ENCODE measurements at regions not wholly inside any gene's neighbourhood (a gene's known extent, or its start where the extent isn't known, plus 50 kb on each side); places are given as distances from the start of the nearest gene placed in this dataset.
A peak's percentile ranks its signal among the peaks of the same experiment; 100 is the strongest.

GRCh38 chr6:85355816-85356215 is 94.1 kb upstream of the NT5E start:
- Histone ChIP-seq H3K4me1 (ENCODE audit: insufficient read depth, low read length) (no peaks in the 10 kb centered on the region), H3K27me3 (ENCODE audit: insufficient read depth, low read length, poor library complexity, severe bottlenecking) (no peaks in the 10 kb centered on the region), H3K4me3 (ENCODE audit: low read length) (no peak overlapping the region), H3K27ac (ENCODE audit: low read depth, low read length) (no peak overlapping the region), H3K36me3 (ENCODE audit: insufficient read depth, low read length) (no peaks in the 10 kb centered on the region), H3K9me3 (ENCODE audit: low read length) (no peaks in the 10 kb centered on the region)
- CTCF ChIA-PET = interaction anchor here (1.1 to 2.9 kb wide), 11 partner anchors 95 to 322 kb away, joined by 3 to 47 read pairs (median 4); partner anchors contain the start of gene NT5E
- Mint-ChIP-seq H3K27ac (no peak overlapping the region), H3K4me3 (no peak overlapping the region), H3K9me3 (no peaks in the 10 kb centered on the region), H3K36me3 (no peaks in the 10 kb centered on the region), H3K27me3 (peaks cover 2 to 3% of the 10 kb centered on the region in 2 donors), H3K4me1 (no peaks in the 10 kb centered on the region)
- no peak for DNase-seq
- POLR2A ChIA-PET = no interaction called here

GRCh38 chr6:85354761-85355618 is 94.9 kb upstream of the NT5E start:
- POLR2A ChIA-PET = no interaction called here
- DNase-seq = peak; percentile 27 to 69 (median 41)
- no peak overlapping the region for H3K4me3 Mint-ChIP-seq
- H3K27ac Mint-ChIP-seq = no peak overlapping the region
- H3K9me3 ChIP-seq (ENCODE audit: low read length) = no peaks in the 10 kb centered on the region
- CTCF ChIA-PET = interaction anchor here (1.0 to 2.9 kb wide), 17 partner anchors 10 to 323 kb away, joined by 3 to 47 read pairs (median 4); partner anchors contain the start of gene NT5E
- no peaks in the 10 kb centered on the region for H3K36me3 ChIP-seq (ENCODE audit: insufficient read depth, low read length)
- peaks cover 3% of the 10 kb centered on the region in 2 donors for H3K27me3 Mint-ChIP-seq
- no peak overlapping the region for H3K27ac ChIP-seq (ENCODE audit: low read depth, low read length)
- no peaks in the 10 kb centered on the region for H3K36me3 Mint-ChIP-seq
- no peaks in the 10 kb centered on the region for H3K9me3 Mint-ChIP-seq
- H3K4me1 ChIP-seq (ENCODE audit: insufficient read depth, low read length) = no peaks in the 10 kb centered on the region
- no peaks in the 10 kb centered on the region for H3K27me3 ChIP-seq (ENCODE audit: insufficient read depth, low read length, poor library complexity, severe bottlenecking)
- H3K4me1 Mint-ChIP-seq = no peaks in the 10 kb centered on the region
- no peak overlapping the region for H3K4me3 ChIP-seq (ENCODE audit: low read length)

- CTCF ChIA-PET = interaction anchor here (3.1 kb wide), 1 partner anchor 130 kb away, joined by 24 read pairs; no protein-coding TSS in a partner anchor
- POLR2A ChIA-PET = no interaction called here
These were observed 96.9 kb upstream of the NT5E start for GRCh38 chr6:85353012-85353411.

GRCh38 chr6:85348643-85349042 is 101.2 kb upstream of the NT5E start:
- Histone ChIP-seq H3K9me3 (ENCODE audit: low read length) (no peaks in the 10 kb centered on the region), H3K4me3 (ENCODE audit: low read length) (no peak overlapping the region), H3K27me3 (ENCODE audit: insufficient read depth, low read length, poor library complexity, severe bottlenecking) (no peaks in the 10 kb centered on the region), H3K36me3 (ENCODE audit: insufficient read depth, low read length) (no peaks in the 10 kb centered on the region), H3K4me1 (ENCODE audit: insufficient read depth, low read length) (no peaks in the 10 kb centered on the region), H3K27ac (ENCODE audit: low read depth, low read length) (no peak overlapping the region)
- Mint-ChIP-seq H3K4me3 (no peak overlapping the region), H3K36me3 (no peaks in the 10 kb centered on the region), H3K27ac (peak overlapping the region in 1 of 8 donors; percentile 55), H3K4me1 (no peaks in the 10 kb centered on the region), H3K9me3 (no peaks in the 10 kb centered on the region), H3K27me3 (peaks cover 0 to 3% of the 10 kb centered on the region in 2 donors)
- no peak for DNase-seq
- CTCF ChIA-PET = no interaction called here
- POLR2A ChIA-PET = no interaction called here

More at GRCh38 chr6:85353012-85353411, 96.9 kb upstream of the NT5E start:
- H3K27ac ChIP-seq (ENCODE audit: low read depth, low read length) = no peak overlapping the region
- no peak overlapping the region for H3K4me3 Mint-ChIP-seq
- no peaks in the 10 kb centered on the region for H3K9me3 ChIP-seq (ENCODE audit: low read length)
- H3K9me3 Mint-ChIP-seq = no peaks in the 10 kb centered on the region
- H3K36me3 Mint-ChIP-seq = no peaks in the 10 kb centered on the region
- no peak for DNase-seq
- H3K4me3 ChIP-seq (ENCODE audit: low read length) = no peak overlapping the region
- H3K27me3 ChIP-seq (ENCODE audit: insufficient read depth, low read length, poor library complexity, severe bottlenecking) = no peaks in the 10 kb centered on the region
- no peaks in the 10 kb centered on the region for H3K36me3 ChIP-seq (ENCODE audit: insufficient read depth, low read length)
- no peaks in the 10 kb centered on the region for H3K4me1 ChIP-seq (ENCODE audit: insufficient read depth, low read length)
- no peaks in the 10 kb centered on the region for H3K4me1 Mint-ChIP-seq
- H3K27me3 Mint-ChIP-seq = peaks cover 3% of the 10 kb centered on the region in 2 donors
- no peak overlapping the region for H3K27ac Mint-ChIP-seq

- no peaks in the 10 kb centered on the region for H3K36me3 Mint-ChIP-seq
- H3K27ac ChIP-seq (ENCODE audit: low read depth, low read length) = no peak overlapping the region
- H3K27ac Mint-ChIP-seq = no peak overlapping the region
- H3K4me1 Mint-ChIP-seq = no peaks in the 10 kb centered on the region
- no peak for DNase-seq
- H3K4me1 ChIP-seq (ENCODE audit: insufficient read depth, low read length) = no peaks in the 10 kb centered on the region
- no peaks in the 10 kb centered on the region for H3K27me3 ChIP-seq (ENCODE audit: insufficient read depth, low read length, poor library complexity, severe bottlenecking)
- no peaks in the 10 kb centered on the region for H3K9me3 Mint-ChIP-seq
- no peak overlapping the region for H3K4me3 ChIP-seq (ENCODE audit: low read length)
- POLR2A ChIA-PET = no interaction called here
- H3K4me3 Mint-ChIP-seq = no peak overlapping the region
- H3K27me3 Mint-ChIP-seq = peaks cover 3% of the 10 kb centered on the region in 2 donors
- H3K36me3 ChIP-seq (ENCODE audit: insufficient read depth, low read length) = no peaks in the 10 kb centered on the region
- no peaks in the 10 kb centered on the region for H3K9me3 ChIP-seq (ENCODE audit: low read length)
- CTCF ChIA-PET = no interaction called here
These were observed 102.1 kb upstream of the NT5E start for GRCh38 chr6:85347812-85348211.

GRCh38 chr6:85346196-85346595 is 103.7 kb upstream of the NT5E start:
- Histone ChIP-seq H3K4me3 (ENCODE audit: low read length) (no peak overlapping the region), H3K4me1 (ENCODE audit: insufficient read depth, low read length) (no peaks in the 10 kb centered on the region), H3K36me3 (ENCODE audit: insufficient read depth, low read length) (no peaks in the 10 kb centered on the region), H3K27ac (ENCODE audit: low read depth, low read length) (no peak overlapping the region), H3K9me3 (ENCODE audit: low read length) (no peaks in the 10 kb centered on the region), H3K27me3 (ENCODE audit: insufficient read depth, low read length, poor library complexity, severe bottlenecking) (no peaks in the 10 kb centered on the region)
- peaks cover 8 to 11% of the 10 kb centered on the region in 2 donors for H3K27me3 Mint-ChIP-seq
- H3K36me3 Mint-ChIP-seq = no peaks in the 10 kb centered on the region
- CTCF ChIA-PET = no interaction called here
- no peaks in the 10 kb centered on the region for H3K4me1 Mint-ChIP-seq
- DNase-seq = no peak
- POLR2A ChIA-PET = no interaction called here
- H3K9me3 Mint-ChIP-seq = no peaks in the 10 kb centered on the region
- H3K27ac Mint-ChIP-seq = no peak overlapping the region
- no peak overlapping the region for H3K4me3 Mint-ChIP-seq

- DNase-seq = no peak
- Histone ChIP-seq H3K27me3 (ENCODE audit: insufficient read depth, low read length, poor library complexity, severe bottlenecking) (no peaks in the 10 kb centered on the region), H3K4me3 (ENCODE audit: low read length) (no peak overlapping the region), H3K36me3 (ENCODE audit: insufficient read depth, low read length) (no peaks in the 10 kb centered on the region), H3K9me3 (ENCODE audit: low read length) (no peaks in the 10 kb centered on the region), H3K4me1 (ENCODE audit: insufficient read depth, low read length) (no peaks in the 10 kb centered on the region), H3K27ac (ENCODE audit: low read depth, low read length) (no peak overlapping the region)
- H3K9me3 Mint-ChIP-seq = no peaks in the 10 kb centered on the region
- ChIA-PET POLR2A (no interaction called here), CTCF (interaction anchor here (1.4 kb wide), 1 partner anchor 10 kb away, joined by 4 read pairs; no protein-coding TSS in a partner anchor)
- H3K36me3 Mint-ChIP-seq = no peaks in the 10 kb centered on the region
- peaks cover 7 to 11% of the 10 kb centered on the region in 2 donors for H3K27me3 Mint-ChIP-seq
- H3K4me3 Mint-ChIP-seq = no peak overlapping the region
- H3K4me1 Mint-ChIP-seq = no peaks in the 10 kb centered on the region
- no peak overlapping the region for H3K27ac Mint-ChIP-seq
These were observed 104.9 kb upstream of the NT5E start for GRCh38 chr6:85344996-85345395.

- no peak overlapping the region for H3K27ac Mint-ChIP-seq
- Histone ChIP-seq H3K4me3 (ENCODE audit: low read length) (no peak overlapping the region), H3K4me1 (ENCODE audit: insufficient read depth, low read length) (no peaks in the 10 kb centered on the region), H3K36me3 (ENCODE audit: insufficient read depth, low read length) (no peaks in the 10 kb centered on the region), H3K9me3 (ENCODE audit: low read length) (no peaks in the 10 kb centered on the region), H3K27me3 (ENCODE audit: insufficient read depth, low read length, poor library complexity, severe bottlenecking) (peaks cover 3% of the 10 kb centered on the region), H3K27ac (ENCODE audit: low read depth, low read length) (no peak overlapping the region)
- peaks cover 7 to 18% of the 10 kb centered on the region in 2 donors for H3K27me3 Mint-ChIP-seq
- H3K4me3 Mint-ChIP-seq = no peak overlapping the region
- no peak for DNase-seq
- H3K36me3 Mint-ChIP-seq = no peaks in the 10 kb centered on the region
- no peaks in the 10 kb centered on the region for H3K4me1 Mint-ChIP-seq
- ChIA-PET CTCF (no interaction called here), POLR2A (no interaction called here)
- no peaks in the 10 kb centered on the region for H3K9me3 Mint-ChIP-seq
These were observed 106.5 kb upstream of the NT5E start for GRCh38 chr6:85343428-85343827.

Data from CD8-positive, alpha-beta memory T cell (primary cell).